Activated T-helper 9 cell treated with anti-CD3 and anti-CD28 coated beads, Interleukin-2, amount 50 U/mL, for 16 hours (primary cell): ENCODE measurements at regions not wholly inside any gene's neighbourhood (a gene's known extent, or its start where the extent isn't known, plus 50 kb on each side); places are given as distances from the start of the nearest gene placed in this dataset.

Source experiments
- DNase-seq: peaks from one replicate; pipeline ENCODE4 v3.0.0-alpha.2; 2020; ENCODE audit warnings: low read depth

DNA sequence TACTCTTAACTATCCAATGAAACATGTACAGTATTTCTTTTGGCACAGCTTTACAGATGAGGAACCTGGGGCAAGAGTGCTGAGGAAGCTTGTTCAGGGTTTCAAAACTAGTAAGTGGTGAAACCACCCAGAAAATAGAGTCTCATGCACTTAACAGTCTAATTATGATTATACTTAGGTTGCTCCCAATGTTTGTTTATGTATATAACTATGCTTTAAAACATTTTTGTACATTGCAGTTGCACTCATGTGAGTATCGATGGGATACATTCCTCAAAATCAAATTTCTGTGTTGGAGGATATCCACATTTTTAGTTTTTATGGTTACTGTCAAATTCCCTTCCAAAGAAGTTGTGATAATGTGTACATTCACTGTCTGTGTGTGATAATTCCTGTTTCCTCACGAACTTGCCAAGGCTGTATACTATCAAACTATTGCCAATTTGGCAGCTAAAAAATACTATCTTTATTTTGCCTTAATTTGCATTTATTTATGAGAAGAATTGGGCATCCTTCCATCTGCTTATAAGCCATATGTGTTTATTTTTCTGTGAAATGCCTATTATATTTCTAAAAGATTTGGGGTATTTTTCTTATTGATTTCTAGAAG lies 143.9 kb upstream of the SSTR1 start:
- no peak for DNase-seq

DNA sequence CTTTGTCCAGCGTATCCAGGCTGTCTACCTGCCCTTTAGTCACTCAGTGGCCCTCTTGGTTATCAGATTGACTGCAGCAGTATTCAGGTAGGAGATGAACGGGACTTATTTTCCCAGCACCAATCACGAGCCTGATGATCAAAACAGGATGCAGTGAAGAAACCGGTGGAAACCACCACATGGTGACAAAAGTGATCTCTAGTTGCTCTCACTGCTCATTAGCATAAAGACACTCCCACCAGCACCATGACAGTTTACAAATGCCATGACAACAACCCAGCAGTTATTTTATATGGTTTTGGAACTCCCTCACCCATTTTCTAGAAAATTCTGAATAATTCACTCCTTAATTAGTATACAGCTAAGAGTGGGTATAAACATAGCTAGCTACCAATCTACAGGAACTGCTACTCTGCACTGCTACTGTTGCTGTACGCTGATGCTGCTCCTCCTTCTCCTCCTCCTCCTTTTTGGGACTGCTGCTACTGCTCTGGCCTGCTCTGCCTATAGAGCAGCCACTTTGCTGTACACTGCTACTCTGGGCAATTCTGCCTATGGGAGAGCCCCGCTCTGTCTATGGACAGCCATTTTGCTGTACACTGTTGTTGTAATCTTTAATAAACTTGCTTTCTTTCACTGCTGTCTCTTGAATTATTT lies 142.5 kb upstream of the SSTR1 start:
- peak; percentile 29 for DNase-seq

GRCh38 chr14:38070061-38070588 lies 137.6 kb upstream of the SSTR1 start:
- DNase-seq = no peak

DNA sequence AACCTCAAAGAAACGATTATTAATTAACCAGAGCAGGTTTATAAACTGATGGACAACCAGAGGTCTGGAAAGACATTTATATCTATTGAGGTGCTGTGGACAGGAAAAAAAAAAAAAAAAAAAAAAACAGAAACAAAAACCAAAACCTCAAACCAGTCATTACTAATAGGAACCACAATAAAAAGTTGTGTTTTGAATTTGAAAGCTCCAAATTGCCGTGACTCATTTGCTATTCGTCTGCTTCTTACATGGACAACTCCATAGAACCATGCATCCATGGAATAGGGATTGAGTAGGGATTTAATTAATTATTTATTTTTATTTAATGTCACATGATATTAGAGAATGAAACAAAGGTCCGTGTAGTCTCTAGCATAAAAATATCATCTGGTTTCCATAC lies 134.1 kb upstream of the SSTR1 start:
- DNase-seq = no peak

DNA sequence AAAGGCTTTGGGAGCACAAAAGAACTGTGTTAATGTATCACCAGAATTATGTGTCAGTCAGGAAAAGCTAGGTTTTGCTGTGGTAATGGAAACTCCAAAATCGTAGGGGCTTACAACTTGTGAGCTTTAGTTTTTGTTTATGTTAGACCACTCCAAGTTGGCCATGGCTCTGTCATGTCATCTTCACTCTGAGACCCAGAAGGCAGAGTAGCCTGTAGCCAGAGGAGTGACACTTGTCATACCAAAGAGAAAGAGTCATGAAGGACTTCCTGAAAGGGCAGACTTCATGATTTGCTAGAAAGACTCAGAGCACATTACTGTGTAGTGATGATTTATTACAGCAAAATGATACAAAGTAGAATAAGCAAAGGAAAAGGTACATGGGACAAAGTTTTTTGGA lies 133.6 kb upstream of the SSTR1 start:
- DNase-seq = no peak

GRCh38 chr14:38074754-38075153 lies 132.9 kb upstream of the SSTR1 start:
- DNase-seq = no peak

- DNase-seq = no peak
Measured at GRCh38 chr14:38078393-38078792, 129.3 kb upstream of the SSTR1 start.

DNA sequence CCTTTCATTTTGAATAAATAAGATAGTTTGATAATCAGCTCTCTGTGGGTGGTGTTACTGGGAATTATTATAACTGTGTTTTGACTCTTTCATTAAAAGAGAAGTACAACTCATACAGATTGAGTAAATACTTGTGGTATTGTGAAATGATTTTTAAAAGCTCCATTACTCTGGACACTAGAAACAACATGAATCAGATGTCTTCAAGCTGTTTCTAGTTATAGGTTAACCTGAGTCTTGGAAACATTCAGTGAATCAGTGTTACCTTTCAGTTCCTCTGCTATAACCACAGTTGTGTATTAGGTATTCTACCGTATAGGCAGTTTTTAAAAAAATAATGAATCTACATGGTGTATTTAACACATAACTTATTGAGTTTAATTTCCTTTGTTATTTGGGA lies 128.4 kb upstream of the SSTR1 start:
- DNase-seq = no peak

GRCh38 chr14:38079886-38080285 lies 127.8 kb upstream of the SSTR1 start:
- no peak for DNase-seq

DNA sequence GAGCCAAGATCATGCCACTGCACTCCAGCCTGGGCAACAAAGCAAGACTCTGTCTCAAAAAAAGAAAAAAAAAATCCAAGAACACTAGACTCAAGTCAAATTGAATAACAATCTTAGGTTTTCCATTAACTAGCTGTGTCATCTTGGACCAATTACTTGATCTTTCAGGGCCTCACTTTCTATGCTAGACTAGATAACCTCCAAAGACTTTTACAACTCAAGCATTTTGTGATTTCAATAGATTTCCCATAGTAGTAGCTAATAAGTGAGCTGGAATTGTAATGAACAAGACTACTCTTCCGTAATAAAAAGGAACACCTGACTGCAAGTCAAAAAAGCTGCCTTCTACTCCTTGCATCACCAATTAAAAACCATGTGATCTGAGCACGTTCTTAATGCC lies 127.0 kb upstream of the SSTR1 start:
- DNase-seq = no peak

DNA sequence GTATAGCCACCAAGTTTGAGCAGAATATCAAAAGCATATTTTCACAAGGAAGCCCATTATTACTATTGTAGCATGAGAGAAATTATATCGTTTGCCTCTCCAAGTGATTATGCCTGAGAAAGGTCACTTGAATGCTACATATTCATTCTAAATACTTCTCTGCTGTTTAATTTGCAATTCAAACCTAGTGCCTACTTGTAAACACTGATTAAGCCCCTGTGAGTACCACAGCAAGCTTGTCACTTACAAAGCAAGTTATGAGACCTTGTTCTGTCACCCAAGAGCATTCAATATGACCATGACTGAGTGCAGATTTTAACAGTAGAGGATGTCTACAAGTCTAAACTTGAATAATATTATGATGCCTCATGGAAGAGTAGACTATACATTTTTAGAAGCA lies 124.7 kb upstream of the SSTR1 start:
- DNase-seq = no peak

DNA sequence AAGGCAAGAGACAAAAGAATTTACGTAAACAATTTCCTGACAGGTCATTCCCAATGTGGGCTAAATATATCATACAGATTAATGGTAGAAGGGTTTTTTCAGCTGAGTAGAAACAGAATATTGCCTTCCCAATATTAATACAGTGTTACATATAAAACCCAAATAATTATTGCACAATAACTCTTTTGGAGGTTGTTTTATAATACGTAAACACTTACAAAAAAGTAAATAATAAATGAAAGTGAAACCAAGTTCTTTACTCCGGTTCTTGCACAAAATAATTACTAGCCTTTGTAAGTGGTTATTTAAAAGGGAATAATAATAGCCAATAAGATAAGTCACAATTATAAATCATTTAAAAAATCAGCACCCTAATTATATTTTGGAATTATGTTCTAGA lies 118.6 kb upstream of the SSTR1 start:
- no peak for DNase-seq

DNA sequence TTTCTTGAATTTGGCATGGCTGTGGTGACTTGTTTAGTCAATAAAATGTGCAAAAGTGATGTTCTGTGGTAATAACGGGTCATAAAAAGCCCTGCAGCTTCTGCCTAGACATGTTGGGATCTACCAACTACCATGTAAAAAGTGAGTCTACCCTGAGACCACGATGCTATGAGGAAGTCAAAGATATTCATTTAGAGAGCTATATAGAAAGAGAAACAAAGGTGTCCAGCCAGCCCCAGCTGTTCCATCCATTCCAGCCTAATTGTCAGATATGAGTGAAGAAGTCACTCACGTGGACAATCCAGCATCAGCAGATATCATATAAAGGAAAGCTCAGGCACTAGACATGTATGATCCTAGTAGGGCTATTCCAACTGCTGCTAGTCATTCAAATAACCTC lies 117.2 kb upstream of the SSTR1 start:
- no peak for DNase-seq

DNA sequence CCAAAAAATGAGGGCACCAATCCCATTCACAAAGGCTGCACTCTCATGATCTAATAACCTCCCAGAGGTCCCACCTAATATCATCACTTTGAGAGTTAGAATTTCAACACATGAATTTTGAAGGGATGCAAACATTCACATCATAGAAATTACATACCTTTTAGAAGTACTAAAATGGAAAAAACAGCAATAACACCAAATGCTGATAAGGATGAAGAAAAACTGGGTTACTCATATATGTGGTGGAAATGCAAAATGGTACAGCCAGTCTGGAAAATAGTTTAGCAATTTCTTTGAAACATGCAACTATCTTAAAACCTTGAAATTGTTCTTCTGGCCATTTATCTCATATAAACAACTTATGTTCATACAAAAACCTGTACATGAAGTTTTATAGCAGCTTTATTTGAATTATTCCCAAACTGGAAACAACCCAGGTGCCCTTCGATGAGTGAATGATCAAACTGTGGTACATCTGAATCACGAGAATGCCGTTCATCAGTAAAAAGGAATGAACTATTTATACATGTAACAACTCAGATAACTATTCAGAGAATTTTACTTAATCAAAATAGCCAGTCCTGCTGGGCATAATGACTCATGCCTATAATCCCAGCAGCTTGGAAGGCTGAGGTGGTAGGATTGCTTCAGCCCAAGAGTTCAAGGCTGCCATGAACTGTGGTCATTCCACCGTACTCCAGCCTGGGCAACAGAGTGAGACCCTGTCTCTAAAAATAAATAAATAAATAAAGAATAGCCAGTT lies 109.4 kb upstream of the SSTR1 start:
- DNase-seq = no peak

DNA sequence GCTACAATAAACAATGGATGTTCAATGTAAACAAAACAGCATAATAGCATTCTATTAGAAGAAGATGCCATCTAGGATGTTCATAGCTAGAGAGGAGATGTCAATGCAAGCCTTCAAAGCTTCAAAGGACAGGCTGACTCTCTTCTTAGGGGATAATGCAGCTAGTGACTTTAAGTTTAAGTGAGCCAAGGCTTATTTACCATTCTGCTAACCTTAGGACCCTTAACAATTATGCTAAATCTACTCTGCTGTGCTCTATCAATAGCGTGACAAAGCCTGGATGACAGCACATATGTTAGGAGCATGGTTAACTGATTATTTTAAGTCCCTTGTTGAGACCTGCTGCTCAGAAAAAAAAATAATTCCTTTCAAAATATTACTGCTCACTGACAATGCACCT lies 106.0 kb upstream of the SSTR1 start:
- no peak for DNase-seq

DNA sequence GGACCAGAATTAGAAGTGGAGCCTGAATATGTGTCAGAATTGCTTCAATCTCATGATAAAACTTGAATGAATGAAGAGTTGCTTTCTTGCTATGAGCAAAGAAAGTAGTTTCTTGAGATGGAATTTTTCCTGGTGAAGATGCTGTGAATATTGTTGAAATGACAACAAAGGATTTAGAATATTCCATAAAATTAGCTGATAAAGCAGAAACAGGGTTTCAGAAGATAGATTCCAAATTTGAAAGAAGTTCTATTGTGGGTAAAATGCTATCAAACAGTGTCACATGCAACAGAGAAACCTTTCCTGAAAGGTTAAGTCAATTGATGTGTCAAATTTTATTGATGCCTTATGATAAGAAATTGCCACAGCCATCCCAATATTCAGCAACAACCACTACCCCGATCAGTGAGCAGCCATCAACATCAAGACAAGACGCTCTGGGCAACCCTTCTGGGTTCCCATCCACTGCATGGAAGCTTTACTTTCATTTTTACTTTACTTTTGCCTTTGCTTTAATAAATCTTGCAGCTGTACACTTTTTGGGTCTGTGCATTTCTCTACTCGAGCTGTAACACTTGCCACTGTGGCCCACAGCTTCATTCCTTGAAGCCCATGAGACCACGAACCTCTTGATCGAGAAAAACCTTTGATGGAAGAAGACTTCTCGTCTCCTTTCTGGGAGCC lies 104.0 kb upstream of the SSTR1 start:
- no peak for DNase-seq

DNA sequence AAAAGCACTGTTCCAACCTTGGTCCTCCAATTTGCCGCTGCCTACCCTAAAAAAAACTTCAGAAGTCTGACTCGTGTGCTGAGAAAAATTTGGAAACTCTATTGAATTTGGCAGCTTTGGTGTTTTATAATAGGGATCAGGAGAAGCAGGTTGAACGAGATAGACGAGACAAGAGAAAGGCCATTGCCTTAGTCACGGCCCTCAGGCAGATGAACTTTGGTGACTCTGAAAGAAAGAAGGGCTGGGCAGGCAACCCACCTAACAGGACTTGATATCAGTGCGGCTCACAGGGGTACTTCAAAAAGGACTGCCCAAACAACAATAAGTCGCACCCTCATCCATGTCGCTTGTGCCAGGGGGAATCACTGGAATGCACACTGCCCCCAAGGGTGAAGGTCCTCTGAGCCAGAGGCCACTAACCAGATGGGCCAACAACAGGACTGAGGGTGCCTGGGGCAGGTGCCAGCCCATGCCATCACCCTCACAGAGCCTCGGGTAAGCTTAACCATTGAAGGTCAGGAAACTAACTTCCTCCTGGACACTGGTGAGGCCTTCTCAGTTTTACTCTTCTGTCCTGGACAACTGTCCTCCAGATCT lies 102.5 kb upstream of the SSTR1 start:
- DNase-seq = no peak

DNA sequence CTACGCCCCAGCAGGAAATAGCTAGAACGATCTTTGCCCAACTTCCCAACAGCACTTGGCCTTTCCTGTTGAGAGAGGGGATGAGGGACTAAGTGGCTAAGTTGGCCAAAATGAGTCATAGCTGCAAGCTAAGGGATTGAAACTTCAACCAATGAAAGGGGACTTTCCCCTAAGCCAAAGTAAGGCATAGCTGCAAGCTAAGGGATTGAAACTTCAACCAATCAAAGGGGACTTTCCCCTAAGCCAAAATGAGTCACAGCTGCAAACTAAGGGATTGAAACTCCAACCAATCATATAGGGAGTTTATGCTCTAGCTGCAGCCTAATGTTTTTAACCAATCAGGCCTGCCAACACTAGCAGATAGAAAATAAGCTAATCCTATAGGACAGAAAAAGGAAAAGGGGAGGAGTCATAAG lies 100.5 kb upstream of the SSTR1 start:
- no peak for DNase-seq

- DNase-seq = no peak
Measured at GRCh38 chr14:38108681-38109080, 99.0 kb upstream of the SSTR1 start.

DNA sequence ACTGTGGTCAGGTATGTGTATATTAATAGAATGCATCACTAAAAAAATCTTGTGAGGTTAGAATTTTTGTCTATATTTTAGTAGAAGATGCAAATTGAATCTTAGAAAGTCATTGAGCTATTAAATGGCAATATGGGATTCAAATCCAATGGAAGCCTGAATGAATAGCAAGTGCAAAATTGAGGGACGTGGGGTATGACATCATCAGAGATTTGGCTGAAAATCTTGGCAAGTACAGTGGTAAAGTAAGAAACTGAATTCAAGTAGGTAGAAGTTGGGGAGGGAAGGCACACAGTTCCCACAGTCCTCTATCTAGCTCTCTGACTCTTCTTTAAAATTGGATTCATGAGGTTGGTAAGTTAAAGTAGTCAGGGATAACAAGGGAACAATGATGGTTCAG lies 97.4 kb upstream of the SSTR1 start:
- no peak for DNase-seq

DNA sequence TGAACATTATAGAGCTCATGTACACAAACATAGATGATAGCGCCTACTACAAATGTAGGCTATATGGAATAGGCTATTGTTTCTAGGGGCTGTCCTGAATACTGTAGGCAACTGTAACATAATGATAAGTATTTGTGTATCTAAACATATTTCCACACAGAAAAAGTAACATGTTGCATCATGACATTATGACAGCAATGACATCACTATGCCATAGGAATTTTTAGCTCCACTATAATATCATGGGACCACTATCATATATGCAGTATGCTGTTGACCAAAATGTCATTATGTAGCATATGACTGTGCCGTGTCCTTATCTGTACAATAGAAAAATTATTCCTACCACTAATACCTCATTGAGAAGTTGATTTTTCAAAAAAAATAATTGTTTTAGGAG lies 96.7 kb upstream of the SSTR1 start:
- DNase-seq = no peak

GRCh38 chr14:38113546-38113945 lies 94.2 kb upstream of the SSTR1 start:
- no peak for DNase-seq
